ENCODE measurements at regions not wholly inside any gene's neighbourhood (a gene's known extent, or its start where the extent isn't known, plus 50 kb on each side); places are given as distances from the start of the nearest gene placed in this dataset.

DNA sequence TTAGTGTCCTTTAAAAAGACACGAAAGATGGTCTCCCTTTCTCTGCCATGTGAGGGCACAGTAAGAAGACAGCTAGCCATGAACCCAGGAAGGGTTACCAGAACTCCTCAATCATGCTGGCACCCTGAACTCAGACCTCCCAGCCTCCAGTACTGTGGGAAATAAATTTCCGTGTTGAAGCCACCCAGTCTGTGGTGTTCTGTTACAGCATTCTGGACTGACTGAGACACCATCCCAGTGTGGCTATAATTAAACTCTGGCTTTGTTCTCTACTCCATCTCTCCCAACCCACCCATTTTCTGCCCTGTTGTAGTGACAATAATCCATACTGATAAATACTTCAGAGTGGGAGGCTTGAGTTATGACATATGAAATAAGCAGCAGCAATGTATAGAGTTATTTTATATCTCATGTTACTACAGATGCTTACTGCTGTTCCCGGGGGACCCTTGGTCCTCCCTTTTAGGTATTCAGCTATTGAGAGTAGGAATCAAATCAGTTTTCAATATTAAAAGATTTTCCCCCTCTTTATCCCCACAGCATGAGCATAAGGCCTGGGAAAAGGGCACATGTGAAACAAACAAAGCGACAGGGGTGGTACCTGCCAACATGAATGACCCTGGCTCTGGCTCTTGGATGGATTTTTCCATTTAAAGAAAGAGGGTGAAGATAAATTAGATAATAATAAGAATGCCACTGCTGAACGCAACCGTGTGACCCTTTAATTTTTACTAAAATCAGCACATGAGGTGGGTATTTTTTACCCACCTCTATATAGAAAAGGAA, 224.3 kb upstream of the SLC35B3 start:
- Histone ChIP-seq H3K4me1 (ENCODE audit: low read depth) (peaks cover 56% of the 10 kb centered on the region), H3K27ac (peak overlapping the region; percentile 79), H3K36me3 (no peaks in the 10 kb centered on the region), H3K27me3 (no peaks in the 10 kb centered on the region), H3K4me3 (no peak overlapping the region), H3K9me3 (ENCODE audit: low read depth) (no peaks in the 10 kb centered on the region)
- no peak for DNase-seq (ENCODE audit: low read depth in 1 of 2, low spot score in 1 of 2)
- TF ChIP-seq, protein P1, sequence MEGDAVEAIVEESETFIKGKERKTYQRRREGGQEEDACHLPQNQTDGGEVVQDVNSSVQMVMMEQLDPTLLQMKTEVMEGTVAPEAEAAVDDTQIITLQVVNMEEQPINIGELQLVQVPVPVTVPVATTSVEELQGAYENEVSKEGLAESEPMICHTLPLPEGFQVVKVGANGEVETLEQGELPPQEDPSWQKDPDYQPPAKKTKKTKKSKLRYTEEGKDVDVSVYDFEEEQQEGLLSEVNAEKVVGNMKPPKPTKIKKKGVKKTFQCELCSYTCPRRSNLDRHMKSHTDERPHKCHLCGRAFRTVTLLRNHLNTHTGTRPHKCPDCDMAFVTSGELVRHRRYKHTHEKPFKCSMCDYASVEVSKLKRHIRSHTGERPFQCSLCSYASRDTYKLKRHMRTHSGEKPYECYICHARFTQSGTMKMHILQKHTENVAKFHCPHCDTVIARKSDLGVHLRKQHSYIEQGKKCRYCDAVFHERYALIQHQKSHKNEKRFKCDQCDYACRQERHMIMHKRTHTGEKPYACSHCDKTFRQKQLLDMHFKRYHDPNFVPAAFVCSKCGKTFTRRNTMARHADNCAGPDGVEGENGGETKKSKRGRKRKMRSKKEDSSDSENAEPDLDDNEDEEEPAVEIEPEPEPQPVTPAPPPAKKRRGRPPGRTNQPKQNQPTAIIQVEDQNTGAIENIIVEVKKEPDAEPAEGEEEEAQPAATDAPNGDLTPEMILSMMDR (IDR thresholded peaks at IDR 0.05; ENCODE audit: low read depth, low read length) = no peak

DNA sequence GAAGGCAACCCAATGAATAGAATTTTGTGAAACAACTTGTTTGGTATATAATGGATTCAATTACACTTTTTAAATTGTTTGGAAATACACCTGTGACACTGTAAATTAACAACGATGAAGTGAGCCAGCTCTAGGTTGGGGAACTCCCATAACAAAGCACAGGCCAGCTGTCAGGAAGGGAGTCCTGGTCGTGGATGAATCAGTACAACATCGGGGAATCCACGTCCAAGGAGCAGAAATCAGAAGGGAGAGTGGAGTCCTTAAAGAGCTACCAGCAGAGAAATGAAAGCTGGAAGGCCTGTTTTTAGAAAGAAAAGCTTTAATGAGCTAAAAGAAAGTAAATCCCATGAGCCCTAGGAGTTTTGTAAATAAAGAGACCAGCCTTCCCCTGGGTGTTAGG, 223.1 kb upstream of the SLC35B3 start:
- H3K36me3 ChIP-seq = no peaks in the 10 kb centered on the region
- TF ChIP-seq, protein P1 (IDR thresholded peaks at IDR 0.05; ENCODE audit: low read depth, low read length) = no peak
- peak overlapping the region; percentile 79 for H3K27ac ChIP-seq
- peak in 1 of 2 donors; percentile 40 for DNase-seq (ENCODE audit: low read depth in 1 of 2, low spot score in 1 of 2)
- no peak overlapping the region for H3K4me3 ChIP-seq
- peaks cover 49% of the 10 kb centered on the region for H3K4me1 ChIP-seq (ENCODE audit: low read depth)
- H3K9me3 ChIP-seq (ENCODE audit: low read depth) = no peaks in the 10 kb centered on the region
- no peaks in the 10 kb centered on the region for H3K27me3 ChIP-seq

DNA sequence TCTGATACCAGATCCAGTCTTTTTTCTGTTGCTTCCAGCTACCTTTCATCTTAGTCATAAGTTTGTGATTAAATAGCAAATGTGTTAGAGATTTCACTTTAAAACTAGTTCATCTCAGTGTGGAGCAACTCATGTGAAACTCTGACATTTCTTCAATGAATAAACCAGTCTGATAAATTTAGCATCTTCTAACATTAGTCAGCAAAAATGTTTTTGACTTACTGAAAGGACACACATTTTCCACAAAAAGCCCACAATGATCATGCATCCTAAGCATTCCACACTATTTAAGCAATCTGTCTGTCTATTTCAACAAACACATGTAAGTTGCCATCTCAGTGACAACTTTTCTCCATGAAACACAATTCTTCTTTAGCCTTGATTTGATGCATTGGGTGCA, 222.2 kb upstream of the SLC35B3 start:
- Histone ChIP-seq H3K27me3 (no peaks in the 10 kb centered on the region), H3K4me3 (no peak overlapping the region), H3K9me3 (ENCODE audit: low read depth) (no peaks in the 10 kb centered on the region), H3K4me1 (ENCODE audit: low read depth) (peaks cover 41% of the 10 kb centered on the region), H3K36me3 (no peaks in the 10 kb centered on the region), H3K27ac (peak overlapping the region; percentile 79)
- no peak for DNase-seq (ENCODE audit: low read depth in 1 of 2, low spot score in 1 of 2)
- TF ChIP-seq, protein P1 (IDR thresholded peaks at IDR 0.05; ENCODE audit: low read depth, low read length) = no peak

DNA sequence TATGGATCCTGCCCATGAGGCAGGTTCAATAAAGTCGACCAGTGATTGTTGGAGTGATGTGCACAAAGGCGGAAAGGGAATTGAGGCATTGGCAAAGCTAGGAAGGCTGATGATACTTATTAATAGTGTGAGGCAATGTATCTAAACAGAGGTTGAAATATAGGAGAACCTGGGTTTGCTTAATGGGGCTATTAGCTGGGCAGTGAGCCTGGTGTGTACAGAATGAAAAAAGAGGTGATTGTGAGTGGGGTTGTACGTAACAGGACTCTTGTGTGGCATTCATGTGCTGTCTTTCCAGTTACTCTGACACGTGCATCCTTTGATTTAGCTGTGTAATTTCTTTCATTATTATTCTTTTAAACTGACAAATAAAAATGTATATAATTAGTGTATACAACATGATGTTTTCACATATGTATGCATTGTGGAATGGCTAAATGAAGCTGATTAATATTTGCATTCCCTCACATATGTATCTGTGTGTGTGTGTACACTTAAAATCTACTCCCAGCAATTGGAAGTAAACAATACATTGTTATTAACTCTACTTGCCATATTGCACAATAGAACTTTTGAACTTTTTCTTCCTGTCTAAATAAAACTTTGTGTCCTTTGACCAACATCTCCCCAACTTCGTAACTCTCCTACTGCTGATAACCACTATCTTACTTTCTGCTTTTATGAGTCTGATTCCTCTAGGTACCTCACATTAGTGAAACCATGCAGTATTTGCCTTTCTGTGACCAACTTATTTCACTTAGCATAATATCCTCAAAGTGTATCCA, 220.5 kb upstream of the SLC35B3 start:
- DNase-seq (ENCODE audit: low read depth in 1 of 2, low spot score in 1 of 2) = no peak
- TF ChIP-seq, protein P1 (IDR thresholded peaks at IDR 0.05; ENCODE audit: low read depth, low read length) = no peak

DNA sequence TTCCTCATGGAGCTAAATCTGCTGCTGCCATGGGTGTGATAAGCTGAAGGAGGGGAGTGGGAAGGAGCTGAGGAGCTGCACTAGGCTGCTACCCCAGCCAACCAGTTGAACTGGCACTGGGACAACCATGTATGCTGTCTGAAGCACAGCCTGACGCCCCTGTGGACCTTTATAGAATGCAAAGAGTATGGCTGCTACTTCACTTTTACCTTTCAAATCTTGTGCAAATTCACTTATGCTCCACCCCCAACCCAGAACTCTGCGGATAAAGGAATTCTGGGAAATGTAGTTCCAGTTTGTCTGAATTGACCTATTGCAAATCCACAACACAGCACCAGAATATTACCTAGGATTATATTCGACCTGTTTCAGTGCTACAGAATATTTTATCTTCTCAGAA, 217.4 kb upstream of the SLC35B3 start:
- Histone ChIP-seq H3K36me3 (no peaks in the 10 kb centered on the region), H3K4me1 (ENCODE audit: low read depth) (peaks cover 8% of the 10 kb centered on the region), H3K27me3 (no peaks in the 10 kb centered on the region), H3K4me3 (no peak overlapping the region), H3K27ac (no peak overlapping the region), H3K9me3 (ENCODE audit: low read depth) (no peaks in the 10 kb centered on the region)
- TF ChIP-seq, protein P1 (IDR thresholded peaks at IDR 0.05; ENCODE audit: low read depth, low read length) = no peak
- no peak for DNase-seq (ENCODE audit: low read depth in 1 of 2, low spot score in 1 of 2)

More for the DNA sequence above, 220.5 kb upstream of the SLC35B3 start:
- Histone ChIP-seq H3K27ac (no peak overlapping the region), H3K4me3 (no peak overlapping the region), H3K9me3 (ENCODE audit: low read depth) (no peaks in the 10 kb centered on the region), H3K4me1 (ENCODE audit: low read depth) (peaks cover 24% of the 10 kb centered on the region), H3K36me3 (no peaks in the 10 kb centered on the region), H3K27me3 (no peaks in the 10 kb centered on the region)
